H9 (cell line): ENCODE measurements at regions not wholly inside any gene's neighbourhood (a gene's known extent, or its start where the extent isn't known, plus 50 kb on each side); places are given as distances from the start of the nearest gene placed in this dataset.
"Not testable (repeated sequence)": the region's sequence is repeated elsewhere in the genome, so short reads cannot be mapped to it uniquely, and the experiment has no call there.

Experiments
- DNase-seq: peaks from one replicate; pipeline ENCODE4 v3.0.0-alpha.2; 2017
- H2AFZ ChIP-seq: one replicate; pipeline ENCODE4 v1.6.1; 2013; ENCODE audit warnings: mild to moderate bottlenecking, low read length, control low read depth, moderate library complexity
- H2AK5ac ChIP-seq: 2 replicates; pipeline ENCODE4 v1.6.1; 2013; ENCODE audit warnings: low read length, control low read depth, mixed read lengths; ENCODE audit not compliant: insufficient read length
- H2BK120ac ChIP-seq: one replicate; pipeline ENCODE4 v1.6.1; 2013; ENCODE audit warnings: low read depth, mild to moderate bottlenecking, low read length, control low read depth, inconsistent platforms; ENCODE audit not compliant: poor library complexity, severe bottlenecking
- H2BK12ac ChIP-seq: 2 replicates; pipeline ENCODE4 v1.6.1; 2013; ENCODE audit warnings: low read length, control low read depth, mixed read lengths, low read depth; ENCODE audit not compliant: insufficient read length
- H2BK15ac ChIP-seq: 2 replicates; pipeline ENCODE4 v1.6.1; 2013; ENCODE audit warnings: low read depth, low read length, control low read depth
- H2BK20ac ChIP-seq: one replicate; pipeline ENCODE4 v1.6.1; 2013; ENCODE audit warnings: low read depth, mild to moderate bottlenecking, low read length, control low read depth, inconsistent platforms; ENCODE audit not compliant: poor library complexity, severe bottlenecking
- H2BK5ac ChIP-seq: 2 replicates; pipeline ENCODE4 v1.6.1; 2013; ENCODE audit warnings: low read length, control low read depth, mixed read lengths; ENCODE audit not compliant: insufficient read length
- H3K14ac ChIP-seq: 2 replicates; pipeline ENCODE4 v1.6.1; 2013; ENCODE audit warnings: low read length, control low read depth; ENCODE audit not compliant: insufficient read depth
- H3K18ac ChIP-seq: 2 replicates; pipeline ENCODE4 v1.6.1; 2013; ENCODE audit warnings: low read depth, mild to moderate bottlenecking, mixed read lengths, low read length, control low read depth; ENCODE audit not compliant: insufficient read length
- H3K23ac ChIP-seq: 2 replicates; pipeline ENCODE4 v1.6.1; 2013; ENCODE audit warnings: low read length, control low read depth, mixed read lengths, low read depth; ENCODE audit not compliant: insufficient read length
- H3K23me2 ChIP-seq: 2 replicates; pipeline ENCODE4 v1.6.1; 2013; ENCODE audit warnings: low read depth, mild to moderate bottlenecking, mixed read lengths, low read length, control low read depth; ENCODE audit not compliant: insufficient read length, poor library complexity, severe bottlenecking
- H3K27ac ChIP-seq: 2 replicates; pipeline ENCODE4 v1.5.1; 2013; ENCODE audit warnings: low read length, control low read depth, mixed read lengths, low read depth; ENCODE audit not compliant: insufficient read length
- H3K27me3 ChIP-seq: 2 replicates; pipeline ENCODE4 v1.6.1; 2013; ENCODE audit warnings: low read length, control low read depth, inconsistent platforms; ENCODE audit not compliant: insufficient read depth
- H3K4ac ChIP-seq: 2 replicates; pipeline ENCODE4 v1.6.1; 2013; ENCODE audit warnings: low read depth, mild to moderate bottlenecking, control low read depth, inconsistent platforms, low read length, moderate library complexity
- H3K4me1 ChIP-seq: 2 replicates; pipeline ENCODE4 v1.6.1; 2013; ENCODE audit warnings: low read length, control low read depth, inconsistent platforms; ENCODE audit not compliant: insufficient read depth
- H3K4me2 ChIP-seq: 2 replicates; pipeline ENCODE4 v1.6.1; 2013; ENCODE audit warnings: low read length, control low read depth, mixed read lengths; ENCODE audit not compliant: insufficient read length, insufficient read depth
- H3K56ac ChIP-seq: 2 replicates; pipeline ENCODE4 v1.6.1; 2013; ENCODE audit warnings: low read depth, mild to moderate bottlenecking, mixed read lengths, low read length, control low read depth; ENCODE audit not compliant: insufficient read length
- H3K79me1 ChIP-seq: 2 replicates; pipeline ENCODE4 v1.6.1; 2013; ENCODE audit warnings: low read depth, mild to moderate bottlenecking, moderate library complexity, low read length, control low read depth, inconsistent platforms; ENCODE audit not compliant: insufficient read depth, poor library complexity, severe bottlenecking
- H3K79me2 ChIP-seq: 2 replicates; pipeline ENCODE4 v1.6.1; 2013; ENCODE audit warnings: low read length, control low read depth, inconsistent platforms; ENCODE audit not compliant: insufficient read depth
- H3K9ac ChIP-seq: 2 replicates; pipeline ENCODE4 v1.6.1; 2013; ENCODE audit warnings: low read length, control low read depth, mixed read lengths; ENCODE audit not compliant: insufficient read length; ENCODE audit errors: extremely low read depth
- H3K9me3 ChIP-seq: one replicate; pipeline ENCODE4 v1.6.1; 2013; ENCODE audit warnings: low read depth, low read length, inconsistent platforms; ENCODE audit not compliant: control insufficient read depth
- H3T11ph ChIP-seq: one replicate; pipeline ENCODE4 v1.6.1; 2013; ENCODE audit warnings: mild to moderate bottlenecking, low read length, control low read depth, inconsistent platforms
- H4K20me1 ChIP-seq: one replicate; pipeline ENCODE4 v1.6.1; 2013; ENCODE audit not compliant: control insufficient read depth, insufficient read length, insufficient read depth
- H4K5ac ChIP-seq: 2 replicates; pipeline ENCODE4 v1.6.1; 2013; ENCODE audit warnings: low read depth, mild to moderate bottlenecking, mixed read lengths, low read length, control low read depth; ENCODE audit not compliant: insufficient read length
- H4K8ac ChIP-seq: replicated peaks from 2 replicates; pipeline ENCODE4 v1.6.1; 2013; ENCODE audit warnings: low read length, control low read depth, mixed read lengths, low read depth; ENCODE audit not compliant: insufficient read length
- H4K91ac ChIP-seq: 2 replicates; pipeline ENCODE4 v1.6.1; 2013; ENCODE audit warnings: low read depth, mild to moderate bottlenecking, moderate library complexity, mixed read lengths, low read length, control low read depth; ENCODE audit not compliant: insufficient read length
- H3K27ac Mint-ChIP-seq, 3 experiments: 2 replicates in 2 of 3; 3 replicates in 1 of 3; pipeline ENCODE4 v1.8.0; 2020 to 2021; ENCODE audit warnings: mixed read lengths in 3 of 3, mild to moderate bottlenecking in 1 of 3, moderate library complexity in 1 of 3
- H3K27me3 Mint-ChIP-seq: 2 replicates; pipeline ENCODE4 v1.8.0; 2021; ENCODE audit warnings: low read depth, mild to moderate bottlenecking, moderate library complexity, mixed read lengths
- H3K36me3 Mint-ChIP-seq, 3 experiments: 2 replicates in 2 of 3; 3 replicates in 1 of 3; pipeline ENCODE4 v1.8.0; 2020 to 2021; ENCODE audit warnings: low read depth in 3 of 3, mixed read lengths in 3 of 3; ENCODE audit not compliant: insufficient read depth in 1 of 3
- H3K4me1 Mint-ChIP-seq, 2 experiments: 2 replicates each; pipeline ENCODE4 v1.8.0; 2020; ENCODE audit warnings: mixed read lengths in 2 of 2
- H3K4me3 Mint-ChIP-seq, 2 experiments: 2 replicates in 1 of 2; 3 replicates in 1 of 2; pipeline ENCODE4 v1.8.0; 2020 to 2021; ENCODE audit warnings: mild to moderate bottlenecking in 2 of 2, mixed read lengths in 2 of 2, moderate library complexity in 1 of 2
- H3K9me3 Mint-ChIP-seq, 2 experiments: 2 replicates in 1 of 2; 3 replicates in 1 of 2; pipeline ENCODE4 v1.8.0; 2020; ENCODE audit warnings: mild to moderate bottlenecking in 2 of 2, mixed read lengths in 2 of 2, moderate library complexity in 1 of 2
- WGBS: extraction: QIAGEN DNeasy Blood & Tissue Kit; methylation state at CpG from one replicate; pipeline ENCODE4 v1.1.7; 2013; ENCODE audit warnings: missing lambda C conversion rate, low lambda C conversion rate, mixed read lengths; ENCODE audit not compliant: insufficient read length; ENCODE audit errors: extremely low coverage; 5-methylcytosine and 5-hydroxymethylcytosine counted together
- TF ChIP-seq, protein P1 (sequence below): fragments of 200-600 bp; sonication (generic); conservative IDR thresholded peaks from 3 replicates; pipeline ENCODE4 v1.8.0; 2021; ENCODE audit warnings: antibody characterized with exemption, mild to moderate bottlenecking

DNA sequence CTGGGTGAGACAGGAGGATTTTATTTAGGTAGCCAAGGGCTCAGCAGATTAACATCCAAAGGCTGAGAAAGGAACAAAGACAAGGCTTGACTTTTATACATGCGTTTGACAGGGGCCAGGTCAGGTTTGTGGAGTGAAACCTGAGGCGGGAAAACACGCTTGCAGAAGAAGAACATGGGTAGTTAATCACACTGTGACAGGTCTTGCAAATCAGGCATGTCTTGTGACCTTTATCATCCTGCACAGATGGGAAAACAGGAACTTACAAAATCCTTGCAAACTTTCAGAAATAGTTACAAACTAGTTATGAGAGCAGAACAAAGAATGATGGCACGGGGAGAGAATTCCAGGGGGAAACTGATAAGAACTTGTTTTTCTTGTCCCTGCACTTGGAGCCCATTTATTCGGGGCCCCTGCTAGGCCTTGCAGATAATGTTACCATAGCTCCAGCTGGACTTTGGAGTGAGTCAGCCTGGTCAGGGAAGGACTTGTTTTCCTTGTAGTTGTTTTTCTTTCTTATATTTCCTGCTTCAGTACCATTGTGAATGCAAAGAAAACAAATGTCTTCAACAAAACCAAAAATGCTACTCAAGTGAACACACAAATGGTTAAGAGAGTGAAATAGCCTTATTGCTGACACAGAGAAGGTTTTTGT is 965.9 kb upstream of the ROBO1 start:
- no peaks in the 10 kb centered on the region for H3K79me2 ChIP-seq
- no peak overlapping the region for H2BK15ac ChIP-seq
- H3K36me3 Mint-ChIP-seq = peaks cover 2 to 5% (median 2%) of the 10 kb centered on the region in 3 experiments; a peak in 4 of 7 replicates
- H3K4me3 Mint-ChIP-seq = no peak overlapping the region
- H4K5ac ChIP-seq = no peak overlapping the region
- TF ChIP-seq, protein P1, sequence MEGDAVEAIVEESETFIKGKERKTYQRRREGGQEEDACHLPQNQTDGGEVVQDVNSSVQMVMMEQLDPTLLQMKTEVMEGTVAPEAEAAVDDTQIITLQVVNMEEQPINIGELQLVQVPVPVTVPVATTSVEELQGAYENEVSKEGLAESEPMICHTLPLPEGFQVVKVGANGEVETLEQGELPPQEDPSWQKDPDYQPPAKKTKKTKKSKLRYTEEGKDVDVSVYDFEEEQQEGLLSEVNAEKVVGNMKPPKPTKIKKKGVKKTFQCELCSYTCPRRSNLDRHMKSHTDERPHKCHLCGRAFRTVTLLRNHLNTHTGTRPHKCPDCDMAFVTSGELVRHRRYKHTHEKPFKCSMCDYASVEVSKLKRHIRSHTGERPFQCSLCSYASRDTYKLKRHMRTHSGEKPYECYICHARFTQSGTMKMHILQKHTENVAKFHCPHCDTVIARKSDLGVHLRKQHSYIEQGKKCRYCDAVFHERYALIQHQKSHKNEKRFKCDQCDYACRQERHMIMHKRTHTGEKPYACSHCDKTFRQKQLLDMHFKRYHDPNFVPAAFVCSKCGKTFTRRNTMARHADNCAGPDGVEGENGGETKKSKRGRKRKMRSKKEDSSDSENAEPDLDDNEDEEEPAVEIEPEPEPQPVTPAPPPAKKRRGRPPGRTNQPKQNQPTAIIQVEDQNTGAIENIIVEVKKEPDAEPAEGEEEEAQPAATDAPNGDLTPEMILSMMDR = no peak
- no peak overlapping the region for H3K4me2 ChIP-seq
- no peak overlapping the region for H2AK5ac ChIP-seq
- no peak overlapping the region for H3K27ac Mint-ChIP-seq
- no peaks in the 10 kb centered on the region for H3K79me1 ChIP-seq
- H2BK120ac ChIP-seq = no peak overlapping the region
- peaks cover 4 to 5% of the 10 kb centered on the region in 2 experiments; a peak in 2 of 5 replicates for H3K9me3 Mint-ChIP-seq
- H3K56ac ChIP-seq = no peak overlapping the region
- no peaks in the 10 kb centered on the region for H3K9me3 ChIP-seq
- H3K4me1 ChIP-seq = no peaks in the 10 kb centered on the region
- no peak overlapping the region for H2BK5ac ChIP-seq
- H3K4ac ChIP-seq = no peak overlapping the region
- H3K4me1 Mint-ChIP-seq = peaks cover 0 to 7% of the 10 kb centered on the region in 2 experiments; a peak in 2 of 4 replicates
- no peaks in the 10 kb centered on the region for H3K27me3 ChIP-seq
- WGBS = no CpG with 5 or more reads among the region's 5 CpGs
- H3K14ac ChIP-seq = no peak overlapping the region
- no peak overlapping the region for H3K23ac ChIP-seq
- H2BK20ac ChIP-seq = no peak overlapping the region
- no peak overlapping the region for H4K8ac ChIP-seq
- H3K27me3 Mint-ChIP-seq = no peaks in the 10 kb centered on the region
- H2BK12ac ChIP-seq = no peak overlapping the region
- no peak for DNase-seq
- H3K9ac ChIP-seq = no peak overlapping the region
- no peak overlapping the region for H4K91ac ChIP-seq
- no peaks in the 10 kb centered on the region for H4K20me1 ChIP-seq
- no peaks in the 10 kb centered on the region for H3K23me2 ChIP-seq
- no peak overlapping the region for H3K18ac ChIP-seq
- no peak overlapping the region for H3K27ac ChIP-seq
- H3T11ph ChIP-seq = no peak overlapping the region
- H2AFZ ChIP-seq = no peak overlapping the region

DNA sequence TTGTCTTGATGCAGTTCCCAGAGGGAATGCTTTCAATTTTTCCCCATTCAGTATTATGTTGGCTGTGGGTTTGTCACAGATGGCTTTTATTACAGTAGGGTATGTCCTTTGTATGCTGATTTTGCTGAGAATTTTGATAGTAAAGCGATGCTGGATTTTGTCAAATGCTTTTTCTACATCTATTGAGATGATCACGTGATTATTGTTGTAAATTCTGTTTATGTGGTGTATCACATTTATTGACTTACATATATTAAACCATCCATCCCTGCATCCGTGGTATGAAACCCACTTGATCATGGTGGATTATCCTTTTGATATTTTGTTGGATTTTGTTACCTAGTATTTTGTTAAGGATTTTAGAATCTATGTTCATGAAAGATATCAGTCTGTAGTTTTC is 959.8 kb upstream of the ROBO1 start:
- not testable (repeated sequence) for H2AK5ac ChIP-seq, H3K4me2 ChIP-seq, H3K27ac ChIP-seq, H3K27me3 Mint-ChIP-seq, H3K4me3 Mint-ChIP-seq, H3K23ac ChIP-seq, H3K56ac ChIP-seq, H3K18ac ChIP-seq, H2BK120ac ChIP-seq, H3T11ph ChIP-seq, H3K14ac ChIP-seq, H3K36me3 Mint-ChIP-seq, H3K79me2 ChIP-seq, H2BK15ac ChIP-seq, H3K4ac ChIP-seq, H4K5ac ChIP-seq, H3K27ac Mint-ChIP-seq, H4K91ac ChIP-seq, H4K20me1 ChIP-seq, H2BK20ac ChIP-seq, H4K8ac ChIP-seq, H3K23me2 ChIP-seq, H3K27me3 ChIP-seq, H2AFZ ChIP-seq, H3K4me1 ChIP-seq, H3K9ac ChIP-seq, H3K9me3 Mint-ChIP-seq, DNase-seq, H3K79me1 ChIP-seq, H2BK5ac ChIP-seq, H2BK12ac ChIP-seq, H3K9me3 ChIP-seq
- WGBS = no CpG with 5 or more reads among the region's 3 CpGs
- peaks cover 12 to 13% of the 10 kb centered on the region in 2 experiments for H3K4me1 Mint-ChIP-seq
